ENCODE measurements at regions not wholly inside any gene's neighbourhood (a gene's known extent, or its start where the extent isn't known, plus 50 kb on each side); places are given as distances from the start of the nearest gene placed in this dataset.

GRCh38 chr1:8165595-8166360, 139.7 kb upstream of the ERRFI1 start:
- Histone ChIP-seq H3K4me1 (peaks cover 0 to 16% (median 13%) of the 10 kb centered on the region in 4 donors), H3K27me3 (no peaks in the 10 kb centered on the region), H3K36me3 (no peaks in the 10 kb centered on the region), H3K27ac (no peak overlapping the region), H3K4me3 (no peak overlapping the region), H3K9me3 (no peaks in the 10 kb centered on the region)
- intact Hi-C loops (cut with DNase I; ENCODE audit: low total_unique reads), result no loop called here
- no peak for TF ChIP-seq CTCF (IDR thresholded peaks at IDR 0.05)
- no peak for DNase-seq

- Histone ChIP-seq H3K4me3 (no peak overlapping the region), H3K4me1 (peaks cover 0 to 7% (median 6%) of the 10 kb centered on the region in 4 donors), H3K36me3 (no peaks in the 10 kb centered on the region), H3K27me3 (no peaks in the 10 kb centered on the region), H3K27ac (no peak overlapping the region), H3K9me3 (no peaks in the 10 kb centered on the region)
- intact Hi-C loops (cut with DNase I; ENCODE audit: low total_unique reads), result no loop called here
- no peak for DNase-seq
- TF ChIP-seq CTCF (IDR thresholded peaks at IDR 0.05), result no peak
Measured at GRCh38 chr1:8164670-8165069, 138.6 kb upstream of the ERRFI1 start.

- DNase-seq, result no peak
- intact Hi-C loops (cut with DNase I; ENCODE audit: low total_unique reads), result no loop called here
Measured at GRCh38 chr1:8163039-8163438, 136.9 kb upstream of the ERRFI1 start.

GRCh38 chr1:8162168-8162567, 136.1 kb upstream of the ERRFI1 start:
- TF ChIP-seq CTCF (IDR thresholded peaks at IDR 0.05), result no peak
- H3K4me3 ChIP-seq, result no peak overlapping the region
- H3K27ac ChIP-seq, result no peak overlapping the region
- no peaks in the 10 kb centered on the region for H3K27me3 ChIP-seq
- no peaks in the 10 kb centered on the region for H3K36me3 ChIP-seq
- intact Hi-C loops (cut with DNase I; ENCODE audit: low total_unique reads), result no loop called here
- no peaks in the 10 kb centered on the region for H3K4me1 ChIP-seq
- DNase-seq, result no peak
- no peaks in the 10 kb centered on the region for H3K9me3 ChIP-seq

More at GRCh38 chr1:8163039-8163438, 136.9 kb upstream of the ERRFI1 start:
- no peak for TF ChIP-seq CTCF (IDR thresholded peaks at IDR 0.05)
- Histone ChIP-seq H3K4me3 (no peak overlapping the region), H3K9me3 (no peaks in the 10 kb centered on the region), H3K27me3 (no peaks in the 10 kb centered on the region), H3K4me1 (no peaks in the 10 kb centered on the region), H3K36me3 (no peaks in the 10 kb centered on the region), H3K27ac (no peak overlapping the region)

GRCh38 chr1:8161546-8162105, 135.5 kb upstream of the ERRFI1 start:
- Histone ChIP-seq H3K27me3 (no peaks in the 10 kb centered on the region), H3K4me1 (no peaks in the 10 kb centered on the region), H3K9me3 (no peaks in the 10 kb centered on the region), H3K27ac (no peak overlapping the region), H3K36me3 (no peaks in the 10 kb centered on the region), H3K4me3 (no peak overlapping the region)
- no peak for TF ChIP-seq CTCF (IDR thresholded peaks at IDR 0.05)
- no peak for DNase-seq
- intact Hi-C loops (cut with DNase I; ENCODE audit: low total_unique reads), result no loop called here
